ENCODE measurements at regions not wholly inside any gene's neighbourhood (a gene's known extent, or its start where the extent isn't known, plus 50 kb on each side); places are given as distances from the start of the nearest gene placed in this dataset.
A peak's percentile ranks its signal among the peaks of the same experiment; 100 is the strongest.
"Not testable (repeated sequence)": the region's sequence is repeated elsewhere in the genome, so short reads cannot be mapped to it uniquely, and the experiment has no call there.

GRCh38 chrX:104376937-104377336 is 122.2 kb upstream of the ESX1 start:
- no peak for DNase-seq

- no peak for DNase-seq
These were observed 117.8 kb upstream of the ESX1 start for GRCh38 chrX:104372547-104372946.

GRCh38 chrX:104370089-104370488 is 115.4 kb upstream of the ESX1 start:
- DNase-seq = no peak

- not testable (repeated sequence) for DNase-seq
These were observed 106.0 kb upstream of the ESX1 start for GRCh38 chrX:104360774-104361173.

- DNase-seq = no peak
These were observed 104.4 kb upstream of the ESX1 start for GRCh38 chrX:104359124-104359523.

- peak; percentile 11 for DNase-seq
These were observed 96.5 kb upstream of the ESX1 start for GRCh38 chrX:104351173-104351769.

- no peak for DNase-seq
These were observed 93.1 kb upstream of the ESX1 start for GRCh38 chrX:104347860-104348259.

GRCh38 chrX:104343428-104344129 is 88.8 kb upstream of the ESX1 start:
- peak; percentile 69 for DNase-seq

- no peak for DNase-seq
These were observed 87.3 kb upstream of the ESX1 start for GRCh38 chrX:104342065-104342464.

GRCh38 chrX:104335756-104336155 is 81.0 kb upstream of the ESX1 start:
- no peak for DNase-seq

- no peak for DNase-seq
These were observed 80.2 kb upstream of the ESX1 start for GRCh38 chrX:104334971-104335370.

- no peak for DNase-seq
These were observed 76.2 kb upstream of the ESX1 start for GRCh38 chrX:104330966-104331365.

- no peak for DNase-seq
These were observed 75.0 kb upstream of the ESX1 start for GRCh38 chrX:104329731-104330130.

- no peak for DNase-seq
These were observed 70.5 kb upstream of the ESX1 start for GRCh38 chrX:104325213-104325585.

GRCh38 chrX:104324461-104325212 is 69.9 kb upstream of the ESX1 start:
- DNase-seq = no peak

- DNase-seq = no peak
These were observed 64.6 kb upstream of the ESX1 start for GRCh38 chrX:104319346-104319745.

GRCh38 chrX:104318330-104319009 is 63.7 kb upstream of the ESX1 start:
- DNase-seq = no peak

GRCh38 chrX:104316739-104317138 is 62.0 kb upstream of the ESX1 start:
- DNase-seq = no peak

- no peak for DNase-seq
These were observed 60.8 kb upstream of the ESX1 start for GRCh38 chrX:104315555-104315954.

- DNase-seq = no peak
These were observed 56.0 kb upstream of the ESX1 start for GRCh38 chrX:104310657-104311254.

- no peak for DNase-seq
These were observed 55.4 kb upstream of the ESX1 start for GRCh38 chrX:104310090-104310489.

- DNase-seq = no peak
These were observed 54.4 kb upstream of the ESX1 start for GRCh38 chrX:104309169-104309568.

GRCh38 chrX:104307341-104307740 is 52.6 kb upstream of the ESX1 start:
- DNase-seq = no peak

Data from activated CD4-positive, alpha-beta T cell treated with anti-CD3 and anti-CD28 coated beads, Interleukin-2, Interleukin-6, amounts not matched to agents 100 ng/mL and 50 ng/mL, durations not matched to agents 16 hours and 8 hours (primary cell).